Hepatocyte (in vitro differentiated cells): ENCODE measurements at regions not wholly inside any gene's neighbourhood (a gene's known extent, or its start where the extent isn't known, plus 50 kb on each side); places are given as distances from the start of the nearest gene placed in this dataset.

Experiments
- CTCF ChIP-seq: fragments of 200-600 bp; sonication (generic); IDR thresholded peaks from 2 replicates; pipeline ENCODE4 v1.5.1; 2016; ENCODE audit warnings: antibody characterized with exemption, mild to moderate bottlenecking; ENCODE audit not compliant: poor library complexity
- EZH2phosphoT487 ChIP-seq: fragments of 200-600 bp; sonication (generic); IDR thresholded peaks from one replicate; pipeline ENCODE4 v1.6.1; 2018; ENCODE audit warnings: antibody characterized with exemption, mild to moderate bottlenecking, low read depth, moderate library complexity; ENCODE audit not compliant: unreplicated experiment, severe bottlenecking

- TF ChIP-seq CTCF (no peak), EZH2phosphoT487 (no peak)
Observed at GRCh38 chr9:25804856-25805255, 126.6 kb upstream of the TUSC1 start.
